22Rv1 (cell line): ENCODE measurements at regions not wholly inside any gene's neighbourhood (a gene's known extent, or its start where the extent isn't known, plus 50 kb on each side); places are given as distances from the start of the nearest gene placed in this dataset.

Experiments
- H3K27ac ChIP-seq: fragments of 450-650 bp; 2 replicates; pipeline ENCODE4 v1.5.1; 2017
- CTCF ChIP-seq: fragments of 450-650 bp; IDR thresholded peaks from 2 replicates; pipeline ENCODE4 v1.5.1; 2017; ENCODE audit warnings: mild to moderate bottlenecking
- ZFX ChIP-seq: fragments of 450-650 bp; IDR thresholded peaks from 2 replicates; pipeline ENCODE4 v1.6.1; 2017; ENCODE audit warnings: antibody characterized with exemption, borderline replicate concordance

GRCh38 chr10:36271627-36272340 lies 629.7 kb upstream of the FZD8 start:
- TF ChIP-seq CTCF (no peak), ZFX (no peak)
- no peak overlapping the region for H3K27ac ChIP-seq

GRCh38 chr10:36269222-36269621 lies 627.1 kb upstream of the FZD8 start:
- no peak overlapping the region for H3K27ac ChIP-seq
- TF ChIP-seq ZFX: no peak
- no peak for TF ChIP-seq CTCF

GRCh38 chr10:36266923-36267322 lies 624.8 kb upstream of the FZD8 start:
- H3K27ac ChIP-seq: no peak overlapping the region
- TF ChIP-seq CTCF (no peak), ZFX (no peak)

GRCh38 chr10:36265741-36266140 lies 623.6 kb upstream of the FZD8 start:
- no peak overlapping the region for H3K27ac ChIP-seq
- TF ChIP-seq CTCF: no peak
- no peak for TF ChIP-seq ZFX

- TF ChIP-seq CTCF (no peak), ZFX (no peak)
- no peak overlapping the region for H3K27ac ChIP-seq
These were observed 621.8 kb upstream of the FZD8 start for GRCh38 chr10:36263871-36264270.

GRCh38 chr10:36256948-36257356 lies 614.9 kb upstream of the FZD8 start:
- TF ChIP-seq CTCF (no peak), ZFX (no peak)
- H3K27ac ChIP-seq: no peak overlapping the region

- H3K27ac ChIP-seq: no peak overlapping the region
These were observed 614.1 kb upstream of the FZD8 start for GRCh38 chr10:36256166-36256565.

More at GRCh38 chr10:36256166-36256565, 614.1 kb upstream of the FZD8 start:
- no peak for TF ChIP-seq ZFX
- no peak for TF ChIP-seq CTCF
